GM13976 (cell line): ENCODE measurements at regions not wholly inside any gene's neighbourhood (a gene's known extent, or its start where the extent isn't known, plus 50 kb on each side); places are given as distances from the start of the nearest gene placed in this dataset.

Experiments used
- DNase-seq: peaks from one replicate; pipeline ENCODE4 v3.0.0; 2012; ENCODE audit warnings: low spot score
- in situ Hi-C: fragments of 300-500 bp; cut with MboI; formaldehyde crosslinking; loops from one replicate; pipeline ENCODE4 v1.12.0; 2022; ENCODE audit warnings: low sequenced_read_pairs, mixed read lengths, inconsistent platforms; ENCODE audit not compliant: unreplicated experiment
- TF ChIP-seq, protein P1 (sequence below): IDR thresholded peaks from 2 replicates; pipeline ENCODE4 v1.5.1; 2012; ENCODE audit warnings: borderline replicate concordance, mild to moderate bottlenecking; ENCODE audit not compliant: insufficient read depth; ENCODE audit errors: extremely low read depth, missing control alignments, control extremely low read depth

DNA sequence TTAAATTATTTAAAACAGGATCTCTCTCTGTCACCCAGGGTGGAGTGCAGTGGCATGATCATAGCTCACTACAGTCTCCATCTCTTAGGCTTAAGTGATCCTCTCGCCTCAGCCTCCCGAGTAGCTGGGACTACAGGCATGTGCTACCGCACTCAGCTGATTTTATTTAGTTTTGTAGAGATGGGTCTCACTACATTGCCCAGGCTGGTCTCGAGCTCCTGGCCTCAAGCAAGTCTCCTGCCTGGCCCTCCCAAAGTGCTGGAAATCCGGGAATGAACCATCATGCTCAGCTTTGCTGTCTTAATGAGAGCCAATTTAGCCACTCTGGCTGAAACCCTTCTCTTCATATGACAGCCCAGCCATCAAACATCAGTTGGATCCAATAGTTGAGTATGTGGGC, 53.3 kb upstream of the NRP1 start:
- in situ Hi-C loops = no loop called here
- DNase-seq = no peak
- TF ChIP-seq, protein P1, sequence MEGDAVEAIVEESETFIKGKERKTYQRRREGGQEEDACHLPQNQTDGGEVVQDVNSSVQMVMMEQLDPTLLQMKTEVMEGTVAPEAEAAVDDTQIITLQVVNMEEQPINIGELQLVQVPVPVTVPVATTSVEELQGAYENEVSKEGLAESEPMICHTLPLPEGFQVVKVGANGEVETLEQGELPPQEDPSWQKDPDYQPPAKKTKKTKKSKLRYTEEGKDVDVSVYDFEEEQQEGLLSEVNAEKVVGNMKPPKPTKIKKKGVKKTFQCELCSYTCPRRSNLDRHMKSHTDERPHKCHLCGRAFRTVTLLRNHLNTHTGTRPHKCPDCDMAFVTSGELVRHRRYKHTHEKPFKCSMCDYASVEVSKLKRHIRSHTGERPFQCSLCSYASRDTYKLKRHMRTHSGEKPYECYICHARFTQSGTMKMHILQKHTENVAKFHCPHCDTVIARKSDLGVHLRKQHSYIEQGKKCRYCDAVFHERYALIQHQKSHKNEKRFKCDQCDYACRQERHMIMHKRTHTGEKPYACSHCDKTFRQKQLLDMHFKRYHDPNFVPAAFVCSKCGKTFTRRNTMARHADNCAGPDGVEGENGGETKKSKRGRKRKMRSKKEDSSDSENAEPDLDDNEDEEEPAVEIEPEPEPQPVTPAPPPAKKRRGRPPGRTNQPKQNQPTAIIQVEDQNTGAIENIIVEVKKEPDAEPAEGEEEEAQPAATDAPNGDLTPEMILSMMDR = no peak

DNA sequence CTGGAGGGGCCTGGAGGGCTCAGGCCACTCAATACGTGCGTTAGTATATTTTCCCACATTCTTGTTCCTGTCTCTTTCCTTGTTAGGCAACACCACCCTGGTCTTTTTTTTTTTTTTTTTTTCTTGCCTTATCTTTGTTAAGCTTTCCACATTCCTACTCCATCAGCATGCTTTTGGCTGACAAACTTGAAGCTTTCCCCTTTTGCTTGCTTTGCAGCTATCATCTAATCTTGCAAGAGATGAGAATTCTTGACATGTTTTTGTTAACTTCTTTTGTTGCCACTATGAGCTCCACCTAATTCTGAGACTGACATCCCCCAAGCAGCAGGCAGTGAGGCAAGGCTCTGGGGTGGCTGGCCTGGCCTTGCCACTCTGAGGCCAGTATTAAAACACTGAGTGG, 52.5 kb upstream of the NRP1 start:
- in situ Hi-C loops = no loop called here
- DNase-seq = no peak
- TF ChIP-seq, protein P1 = no peak

DNA sequence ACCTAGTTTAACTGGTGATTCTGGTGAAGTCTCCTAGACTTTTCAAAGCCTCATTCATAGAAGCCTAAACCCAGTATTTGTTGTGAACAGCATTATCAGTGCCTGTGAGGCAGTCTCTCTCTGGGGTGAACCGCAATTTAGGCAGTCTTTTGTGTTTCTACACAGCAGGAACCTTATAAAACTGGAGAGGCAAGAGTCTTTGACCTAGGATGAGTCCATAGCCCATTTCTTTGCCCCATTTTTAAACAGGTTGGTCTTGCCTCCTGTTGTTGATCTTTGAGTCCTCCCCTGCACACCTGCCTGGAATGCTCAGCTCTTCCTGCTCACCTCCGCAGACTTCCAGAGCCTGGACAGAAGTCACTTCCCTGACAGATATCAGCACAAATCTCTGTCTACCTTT, 51.2 kb upstream of the NRP1 start:
- TF ChIP-seq, protein P1 = no peak
- in situ Hi-C loops = no loop called here
- no peak for DNase-seq

DNA sequence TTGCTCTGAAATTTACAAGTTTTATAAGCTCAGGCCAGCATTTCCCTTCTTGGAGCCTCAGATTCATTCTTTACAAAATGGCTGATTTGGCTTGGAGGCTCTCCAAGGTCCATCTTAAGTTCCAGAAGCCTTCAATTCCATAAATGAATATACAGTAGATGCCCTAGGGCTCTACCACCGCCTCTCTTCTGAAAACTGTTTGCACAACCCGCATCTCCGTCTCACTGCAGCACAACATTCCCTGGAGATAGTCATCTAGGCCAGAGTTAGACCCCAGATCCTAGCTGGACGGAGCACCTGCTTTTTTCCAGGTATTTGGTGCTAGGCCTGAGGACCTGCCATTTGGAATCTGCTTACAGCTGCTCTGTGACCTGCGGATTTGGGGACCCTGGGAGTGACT, 50.5 kb upstream of the NRP1 start:
- no peak for DNase-seq
- TF ChIP-seq, protein P1 = no peak
- in situ Hi-C loops = no loop called here
